ENCODE measurements at regions not wholly inside any gene's neighbourhood (a gene's known extent, or its start where the extent isn't known, plus 50 kb on each side); places are given as distances from the start of the nearest gene placed in this dataset.
"Not testable (repeated sequence)": the region's sequence is repeated elsewhere in the genome, so short reads cannot be mapped to it uniquely, and the experiment has no call there.

DNA sequence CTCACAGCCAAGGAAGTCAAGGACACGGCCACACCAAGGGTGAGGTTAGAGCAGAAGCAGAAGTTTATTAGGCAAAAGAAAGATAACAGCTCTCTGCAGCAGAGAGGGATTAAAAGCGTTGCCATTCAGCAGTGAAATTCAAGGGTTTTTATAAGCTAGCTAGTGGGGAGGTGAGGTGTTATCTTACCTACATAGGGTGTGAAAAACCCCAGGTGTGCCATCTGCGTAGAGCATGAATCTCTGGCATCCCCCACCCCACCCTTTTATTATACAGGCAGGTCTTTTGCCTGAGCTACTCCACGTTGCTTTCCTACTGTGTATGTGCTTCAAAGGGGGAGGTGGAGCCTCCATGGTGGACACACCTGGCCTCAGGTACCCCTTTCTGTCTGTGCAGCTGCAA lies 135.4 kb downstream of the ARHGAP11B start:
- not testable (repeated sequence) for DNase-seq

DNA sequence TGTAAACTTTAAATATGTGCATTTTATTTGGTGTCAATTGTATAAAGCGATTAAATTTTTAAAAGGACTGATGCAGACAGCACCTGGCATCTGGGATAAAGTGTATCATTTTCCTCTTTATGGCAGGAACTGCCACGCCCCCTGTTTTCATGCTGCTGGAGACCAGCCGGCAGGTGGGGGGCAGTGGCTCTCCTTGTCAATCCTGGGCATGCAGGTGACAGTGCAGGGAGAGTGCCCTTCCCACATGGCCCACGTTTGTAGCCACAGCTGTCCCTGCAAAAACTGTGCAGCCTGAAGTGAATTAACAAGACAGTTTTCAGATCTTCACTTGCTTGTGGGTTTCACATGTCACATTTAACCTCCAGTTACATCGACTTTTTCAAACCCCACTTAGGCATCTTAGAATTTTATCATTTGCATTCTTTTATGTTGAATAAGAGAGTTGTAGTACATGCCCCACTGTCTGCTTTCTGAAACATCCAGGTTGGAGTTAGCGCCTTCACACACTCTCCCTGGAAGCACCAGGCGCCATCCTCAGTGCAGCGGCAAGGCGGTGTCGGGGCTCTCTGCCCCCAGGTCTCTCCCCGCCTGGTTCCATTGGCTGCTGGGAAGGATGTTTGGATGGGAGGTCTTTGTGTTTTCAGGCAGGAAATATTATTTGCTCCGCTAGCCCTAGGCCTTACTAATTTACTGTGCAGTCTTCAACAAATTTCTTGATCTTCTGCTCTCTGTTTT lies 134.2 kb upstream of the FAN1 start:
- DNase-seq, result not testable (repeated sequence)

DNA sequence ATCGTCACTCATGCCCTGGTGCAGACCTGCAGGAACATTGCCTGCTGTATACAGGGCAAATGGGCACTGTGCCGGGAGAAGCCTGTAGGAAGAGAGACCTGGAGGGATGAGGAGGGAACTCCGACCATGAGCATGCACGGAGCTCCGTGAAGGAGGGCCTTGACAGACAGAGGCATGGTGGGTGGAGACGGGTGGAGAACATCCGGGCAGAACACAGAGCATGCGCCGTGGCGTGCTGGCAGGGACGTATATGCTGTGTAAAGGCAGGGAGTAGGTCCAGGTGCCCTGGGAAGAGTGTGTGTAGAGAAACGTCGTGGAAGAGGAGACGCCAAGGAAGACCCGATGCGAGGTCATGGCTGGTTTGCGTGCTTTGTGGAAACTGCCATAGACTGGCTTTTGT lies 133.0 kb upstream of the FAN1 start:
- no peak for DNase-seq

DNA sequence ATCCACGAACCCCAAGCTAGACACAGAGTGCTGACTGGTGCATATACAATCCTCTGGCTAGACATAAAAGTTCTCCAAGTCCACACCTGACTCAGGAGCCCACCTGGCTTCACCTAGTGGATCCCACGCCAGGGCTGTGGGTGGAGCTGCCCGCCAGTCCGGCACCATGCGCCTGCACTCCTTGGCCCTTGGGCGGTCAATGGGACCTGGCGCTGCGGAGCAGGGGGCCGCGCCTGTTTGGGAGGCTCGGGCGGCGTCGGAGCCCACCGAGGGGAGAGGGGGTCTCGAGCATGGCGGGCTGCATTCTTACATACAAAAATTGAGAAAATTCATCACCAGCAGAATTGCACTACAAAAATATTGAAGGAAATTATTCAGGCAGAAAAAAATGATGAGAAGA lies 120.7 kb upstream of the FAN1 start:
- DNase-seq, result no peak

DNA sequence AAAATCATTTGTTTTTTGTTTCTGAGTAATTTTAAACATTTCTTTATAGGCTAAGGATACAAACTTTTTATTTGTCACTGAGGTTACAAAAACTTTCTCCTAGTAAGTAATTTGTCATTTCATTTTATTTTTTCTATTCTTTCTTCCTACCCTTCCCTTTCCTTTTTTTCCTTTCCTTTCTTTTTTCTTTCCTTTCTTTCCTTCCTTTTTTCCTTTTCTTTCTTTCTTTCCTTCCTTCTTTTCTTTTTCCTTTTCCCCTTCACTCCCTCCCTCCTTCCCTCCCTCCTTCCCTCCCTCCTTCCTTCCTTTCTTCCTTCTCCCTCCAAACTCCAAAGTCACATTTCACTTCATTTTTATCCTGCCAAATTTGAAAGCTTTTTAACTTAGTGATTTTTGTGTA lies 115.1 kb upstream of the FAN1 start:
- no peak for DNase-seq

DNA sequence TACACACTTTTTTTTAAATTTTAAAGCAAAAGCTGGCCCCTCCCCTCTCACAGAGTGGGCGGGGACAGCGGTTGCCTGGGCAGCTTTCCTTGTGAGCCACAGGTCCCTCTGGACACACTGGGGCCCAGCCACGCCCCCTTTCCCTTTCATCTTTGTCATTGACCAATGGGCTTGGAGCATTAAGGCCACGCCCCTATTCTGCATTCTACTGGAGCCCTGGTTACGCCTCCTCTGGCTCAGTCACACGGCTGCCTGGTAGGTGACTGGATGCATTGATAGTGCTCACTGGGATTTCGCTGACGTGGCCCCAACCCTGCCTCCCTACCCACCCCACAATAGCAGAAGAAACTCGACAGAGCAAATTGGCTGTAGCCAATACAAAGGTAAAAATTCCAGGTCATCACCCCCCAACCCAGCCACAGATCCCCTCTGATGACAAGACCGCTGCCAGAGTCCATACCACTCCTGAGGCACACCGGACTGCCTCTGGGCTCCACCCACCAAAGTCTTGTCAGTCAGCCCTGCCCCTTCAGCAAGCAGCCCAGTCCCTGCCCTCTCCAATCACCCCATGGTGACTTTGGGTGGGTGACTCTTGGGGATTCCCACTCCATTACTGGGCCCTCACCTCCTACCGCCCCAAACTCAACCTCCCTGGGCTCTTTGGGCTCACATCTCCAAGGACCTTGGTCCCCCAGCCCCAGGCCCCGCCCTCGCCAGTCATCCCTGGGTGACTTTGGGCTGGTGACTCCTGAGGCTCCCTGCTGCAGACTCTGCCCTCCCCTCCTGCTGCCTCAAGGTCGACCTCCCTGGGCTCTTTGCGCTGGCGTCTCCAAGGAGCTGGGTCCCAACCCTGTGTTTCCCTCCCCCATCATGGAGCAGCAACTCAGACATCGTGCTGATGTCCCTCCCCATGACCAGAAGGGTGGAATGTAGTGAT lies 112.2 kb upstream of the FAN1 start:
- DNase-seq, result no peak

DNA sequence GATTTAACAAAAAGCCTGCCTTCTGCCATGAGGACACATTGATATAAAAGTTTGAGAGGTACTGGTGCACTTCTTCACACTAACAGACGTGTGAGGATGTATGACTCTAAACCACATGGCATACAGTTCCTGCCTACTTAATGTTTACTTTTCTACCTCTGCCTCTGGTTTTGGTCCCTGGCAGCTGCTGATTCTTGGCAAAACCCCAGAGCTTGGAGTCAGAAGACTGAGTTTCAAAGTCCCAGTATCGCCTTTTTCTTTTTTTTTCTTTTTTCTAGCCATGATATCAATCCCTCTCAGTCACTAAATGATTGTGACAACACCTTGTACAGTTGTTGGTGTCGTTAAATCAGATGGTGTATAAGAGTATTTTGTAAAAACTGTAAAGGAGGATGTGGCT lies 110.9 kb upstream of the FAN1 start:
- not testable (repeated sequence) for DNase-seq

DNA sequence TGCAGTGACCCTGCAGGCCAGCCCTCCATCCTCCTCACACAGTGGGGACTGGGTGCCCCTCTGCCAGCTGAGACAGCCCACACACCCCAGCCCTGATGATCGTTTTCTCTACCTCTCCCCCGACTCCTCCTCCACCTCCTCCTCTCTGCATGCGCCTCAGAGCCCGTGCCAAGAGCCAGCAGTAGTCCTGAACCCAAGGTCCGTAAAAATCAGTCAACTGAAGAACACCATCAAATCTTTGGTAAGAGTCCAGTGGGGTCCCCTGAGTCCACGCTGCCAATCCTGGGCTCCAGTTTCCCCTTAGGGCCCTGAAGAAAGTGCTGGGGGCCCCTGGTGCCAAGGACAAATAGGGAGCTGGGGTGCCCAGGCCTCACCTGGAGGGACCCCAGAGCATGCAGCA lies 109.3 kb upstream of the FAN1 start:
- DNase-seq, result no peak

DNA sequence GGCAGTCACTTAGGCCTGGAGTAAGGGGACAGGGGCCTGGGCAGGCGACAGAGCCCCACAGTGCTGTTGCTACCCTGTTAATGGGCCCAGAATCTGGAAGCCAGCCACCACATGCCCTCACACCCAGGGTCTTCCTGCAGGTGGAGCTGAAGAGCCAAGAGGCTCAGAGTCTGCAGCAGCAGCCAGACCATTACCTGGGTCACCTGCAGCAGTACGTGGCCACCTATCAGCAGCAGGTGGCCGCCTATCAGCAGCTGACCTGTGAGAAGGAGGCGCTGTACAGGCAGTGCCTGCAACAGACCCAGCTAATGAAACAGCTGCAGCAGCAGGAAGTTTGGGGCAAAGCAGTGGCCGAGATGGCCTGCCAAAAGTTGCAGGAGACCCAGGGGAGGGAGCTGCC lies 104.2 kb upstream of the FAN1 start:
- not testable (repeated sequence) for DNase-seq

DNA sequence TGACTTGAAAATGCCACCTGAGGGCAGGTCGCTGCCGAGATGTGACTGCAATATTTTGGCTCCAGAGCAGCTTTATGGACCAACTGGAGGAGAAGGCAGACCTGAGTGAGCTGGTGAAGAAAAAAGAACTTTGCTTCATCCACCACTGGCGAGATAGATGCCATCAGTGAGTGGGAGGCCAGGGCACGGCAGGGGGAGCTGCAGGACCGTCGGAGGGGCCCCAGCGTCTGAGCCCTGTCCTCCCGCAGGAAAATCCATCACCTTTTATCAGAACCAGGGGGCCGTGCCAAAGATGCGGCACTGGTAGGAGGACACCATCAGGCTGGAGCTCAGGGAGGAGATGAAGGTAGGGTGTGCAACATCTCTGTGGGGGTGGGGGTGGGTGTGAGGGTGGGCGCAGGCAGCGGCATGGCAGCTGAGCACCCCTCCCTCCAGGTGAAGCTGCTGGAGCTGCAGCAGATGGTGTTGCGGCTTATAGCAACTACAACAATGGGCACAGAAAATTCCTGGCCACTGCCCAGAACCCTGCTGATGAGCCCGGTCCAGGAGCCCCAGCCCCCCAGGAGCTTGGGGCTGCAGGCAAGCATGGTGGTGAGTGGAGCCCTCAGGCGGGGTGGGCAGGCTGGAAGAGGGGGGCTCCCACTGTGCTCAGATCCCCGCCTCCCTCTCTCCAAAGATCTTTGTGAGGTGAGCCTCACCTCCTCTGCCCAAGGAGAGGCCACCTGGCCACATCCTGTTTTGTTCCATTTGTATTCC lies 102.4 kb upstream of the FAN1 start:
- not testable (repeated sequence) for DNase-seq

DNA sequence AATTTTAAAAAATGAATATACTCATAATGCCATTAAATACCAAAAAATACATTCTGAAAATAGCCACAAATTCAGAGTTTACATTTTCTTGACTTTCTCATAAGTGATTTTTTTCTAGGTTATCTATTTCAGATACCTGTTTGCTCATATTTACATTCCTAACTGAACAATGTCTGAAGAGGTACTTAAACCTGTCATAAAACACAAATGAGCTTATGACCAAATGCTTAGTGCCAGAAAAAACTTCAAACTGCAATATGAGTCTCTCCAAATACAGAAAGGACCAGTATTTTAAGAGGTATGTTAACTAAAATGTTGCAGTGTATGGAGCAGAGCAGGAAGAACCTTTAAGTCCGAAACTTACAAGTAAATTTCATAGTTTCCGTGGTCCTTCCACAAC lies 101.7 kb upstream of the FAN1 start:
- DNase-seq, result not testable (repeated sequence)

DNA sequence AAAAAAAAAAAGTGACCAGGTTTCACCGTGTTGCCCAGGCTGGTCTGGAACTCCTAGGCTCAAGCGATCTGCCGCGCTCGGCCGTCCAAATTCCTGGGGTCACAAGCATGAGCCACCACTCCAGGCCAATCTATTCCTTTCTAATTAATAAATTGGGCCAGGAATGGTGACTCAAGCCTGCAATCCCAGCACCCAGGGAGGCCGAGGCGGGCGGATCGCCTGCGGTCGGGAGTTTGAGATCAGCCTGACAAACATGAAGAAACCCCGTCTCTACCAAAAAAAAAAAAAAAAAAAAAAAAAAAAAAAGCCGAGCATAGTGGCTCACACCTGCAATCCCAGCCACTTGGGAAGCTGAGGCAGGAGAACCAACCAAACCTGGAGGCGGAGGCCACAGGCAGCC lies 100.0 kb upstream of the FAN1 start:
- not testable (repeated sequence) for DNase-seq

DNA sequence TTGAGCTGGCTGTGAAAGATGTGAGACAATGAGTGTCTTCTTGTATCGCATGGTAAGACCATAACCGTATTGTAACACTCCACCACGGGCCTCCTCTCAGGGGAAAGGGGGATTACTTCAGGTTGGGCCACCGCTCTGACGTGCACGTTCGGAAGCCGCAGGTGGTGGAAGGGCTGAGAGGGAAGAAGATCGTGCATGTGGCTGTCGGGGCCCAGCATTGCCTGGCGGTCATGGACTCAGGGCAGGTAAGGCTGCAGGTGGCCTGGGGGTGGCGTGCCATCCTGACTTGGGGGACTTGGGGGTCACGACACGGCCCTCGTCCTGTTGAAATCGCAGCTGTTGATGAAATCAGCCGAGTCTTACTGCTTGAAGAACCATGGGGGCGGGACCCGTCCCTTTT lies 87.3 kb upstream of the FAN1 start:
- DNase-seq, result no peak

DNA sequence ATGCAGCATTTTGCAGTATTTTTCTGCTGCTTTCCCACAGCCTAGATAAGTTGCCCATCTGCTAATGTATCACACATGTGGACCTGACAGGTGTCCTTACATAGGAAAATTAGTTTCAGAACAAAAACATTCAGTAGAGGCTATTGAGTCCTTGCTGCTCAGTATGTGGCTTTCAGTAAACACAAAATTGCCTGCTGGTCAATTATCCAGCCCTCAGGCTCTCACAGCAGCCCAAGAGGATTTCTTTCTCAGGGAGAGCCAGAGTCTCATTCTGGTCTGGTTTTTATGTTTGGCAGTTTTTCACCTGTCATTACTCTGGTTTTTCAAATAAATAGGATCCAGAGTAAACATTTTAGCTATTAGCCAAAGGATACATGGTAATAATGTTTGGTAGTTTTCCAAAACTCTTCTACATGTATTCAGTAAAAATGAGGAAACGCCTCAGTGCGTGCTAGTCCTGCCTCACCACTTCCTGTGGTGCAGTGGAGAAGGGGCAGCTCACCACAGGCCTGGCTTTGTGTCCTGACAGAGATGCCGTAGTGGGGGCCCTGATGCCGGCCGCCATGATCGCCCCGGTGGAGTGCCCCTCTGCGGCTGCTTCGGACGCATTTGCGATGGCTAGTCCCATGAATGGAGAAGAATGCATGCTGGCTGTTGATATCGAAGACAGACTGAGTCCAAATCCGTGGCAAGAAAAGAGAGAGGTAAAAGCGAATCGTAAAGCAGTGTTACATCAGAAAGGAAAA lies 80.5 kb upstream of the FAN1 start:
- peak in 1 of 4 experiments; percentile 33 for DNase-seq

DNA sequence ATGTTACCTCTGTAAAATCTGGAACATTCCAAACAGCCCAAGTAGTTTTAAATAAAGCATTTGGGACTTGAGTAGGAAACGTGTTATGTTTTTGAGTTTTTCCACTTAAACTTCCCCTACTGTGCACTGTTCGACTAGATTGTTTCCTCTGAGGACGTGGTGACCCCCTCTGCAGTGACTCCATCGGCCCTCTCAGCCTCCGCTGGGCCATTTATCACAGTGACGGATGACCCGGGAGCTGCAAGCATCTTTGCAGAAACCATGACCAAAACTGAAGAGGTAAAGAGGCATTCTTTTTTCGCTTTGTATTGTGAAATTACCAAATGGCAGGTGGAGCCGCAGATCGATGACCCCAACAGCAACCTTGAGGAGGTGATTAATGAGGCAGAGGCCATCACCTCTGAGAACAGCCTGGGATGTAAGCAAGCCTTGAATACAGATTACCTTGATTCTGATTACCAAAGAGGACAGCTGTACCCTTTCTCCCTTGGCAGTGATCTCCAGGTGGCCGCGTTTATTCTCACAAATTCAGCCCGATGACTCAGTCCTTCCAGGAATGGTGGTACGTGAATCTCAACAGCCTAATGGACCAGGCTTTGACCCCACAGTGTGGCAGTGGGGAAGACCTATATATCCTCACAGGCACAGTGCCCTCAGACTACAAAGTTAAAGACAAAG lies 79.1 kb upstream of the FAN1 start:
- DNase-seq, result no peak

DNA sequence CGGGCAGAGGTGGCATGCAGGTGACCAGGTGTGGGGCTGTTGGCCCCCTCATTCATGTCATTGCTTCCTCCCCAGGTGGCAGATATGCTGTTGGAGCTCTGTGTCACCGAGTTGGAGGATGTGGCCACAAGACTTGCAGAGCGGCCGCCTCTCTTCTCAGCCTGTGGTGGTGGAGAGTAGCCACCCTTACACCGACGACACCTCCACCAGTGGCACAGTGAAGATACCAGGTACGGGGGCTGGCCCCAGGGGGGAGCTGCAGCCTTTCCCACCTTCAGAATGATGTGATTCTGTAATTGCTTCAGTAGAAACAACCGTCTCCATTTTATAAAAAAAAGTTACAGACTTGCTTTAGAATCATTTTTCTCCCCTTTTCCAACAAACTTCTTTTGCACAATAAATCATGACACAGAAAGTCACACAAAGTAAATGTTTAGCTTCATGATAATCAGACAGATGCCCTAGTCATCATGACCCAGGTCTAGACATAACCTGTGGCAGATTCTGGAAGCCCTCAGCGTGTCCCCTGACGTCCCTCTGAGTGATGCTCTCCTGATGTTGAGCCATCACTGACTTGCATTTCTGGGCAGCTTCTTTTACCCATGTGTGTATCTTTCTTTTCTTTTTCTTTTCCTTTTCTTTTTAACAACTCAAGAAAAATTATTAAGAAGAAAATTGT lies 76.0 kb upstream of the FAN1 start:
- DNase-seq, result no peak

DNA sequence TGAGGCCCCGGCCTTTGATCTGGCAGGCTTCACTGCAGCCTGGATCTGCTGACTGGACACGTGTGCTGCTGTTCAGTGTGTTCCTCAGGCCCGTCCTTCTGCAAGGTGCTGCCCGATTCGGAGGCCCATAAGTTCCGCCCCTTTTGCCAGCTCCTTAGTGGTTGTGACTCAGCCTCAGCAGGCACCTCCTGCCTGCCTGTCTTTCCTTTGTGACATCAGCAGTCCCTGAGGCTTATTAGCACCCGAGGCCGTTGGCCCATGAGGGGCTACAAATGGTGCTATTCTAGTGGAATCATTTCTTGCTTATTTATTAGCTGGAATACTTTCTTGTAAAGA lies 75.4 kb upstream of the FAN1 start:
- not testable (repeated sequence) for DNase-seq

DNA sequence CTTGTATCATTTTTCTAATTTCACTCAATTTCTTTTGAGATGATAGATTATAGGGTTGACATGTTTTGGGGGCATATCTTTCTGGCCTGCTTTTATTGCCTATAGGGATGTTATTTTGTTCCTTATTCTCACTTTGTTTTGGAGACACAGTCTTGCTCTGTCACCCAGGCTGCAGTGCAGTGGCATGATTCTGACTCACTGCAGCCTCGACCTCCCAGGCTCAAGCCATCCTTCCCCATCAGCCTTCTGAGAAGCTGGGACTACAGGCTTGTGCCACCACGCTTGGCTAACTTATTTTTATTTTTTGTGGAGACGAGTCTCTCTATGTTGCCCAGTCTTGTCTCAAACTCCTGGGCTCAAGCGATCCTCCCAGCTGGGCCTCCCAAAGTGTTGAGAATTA lies 72.8 kb upstream of the FAN1 start:
- DNase-seq, result no peak

DNA sequence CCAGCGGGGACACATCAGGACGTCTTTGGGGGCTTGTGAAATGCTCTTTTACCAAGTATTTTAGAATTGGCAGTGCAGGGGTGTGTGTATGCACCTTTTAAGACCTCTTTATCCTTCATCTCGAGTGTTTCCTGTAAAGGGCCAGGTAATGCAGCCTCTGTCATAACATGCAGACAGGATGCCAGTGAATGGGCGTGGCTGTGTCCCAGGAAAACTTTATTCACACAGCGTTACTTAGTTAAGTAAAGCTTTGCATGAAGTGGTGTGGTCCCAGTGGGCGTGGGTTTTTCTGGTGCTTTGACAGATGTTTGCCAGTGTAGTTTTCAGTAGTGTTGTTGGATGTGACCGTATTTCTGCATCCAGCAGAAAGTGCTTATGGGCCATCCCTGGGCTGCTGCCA lies 70.3 kb upstream of the FAN1 start:
- DNase-seq, result peak in 1 of 4 experiments; percentile 5

DNA sequence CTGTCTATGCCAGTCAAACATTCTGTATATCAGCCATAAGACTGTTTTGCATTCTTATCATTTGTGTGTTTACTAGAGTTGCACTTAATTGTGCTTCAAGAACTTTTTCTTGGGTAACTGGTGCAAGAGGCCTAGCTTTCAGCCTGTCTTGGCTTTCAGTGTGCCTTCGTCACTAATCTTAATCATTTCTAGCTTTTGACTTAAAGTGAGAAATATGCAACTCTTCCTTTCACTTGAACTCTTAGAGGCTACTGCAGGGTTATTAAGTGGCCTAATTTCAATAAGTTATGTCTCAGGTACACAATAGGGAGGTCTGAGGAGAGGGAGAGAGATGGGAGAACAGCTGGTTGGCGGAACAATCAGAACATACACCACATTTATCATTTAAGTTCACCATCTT lies 62.1 kb upstream of the FAN1 start:
- not testable (repeated sequence) for DNase-seq

DNA sequence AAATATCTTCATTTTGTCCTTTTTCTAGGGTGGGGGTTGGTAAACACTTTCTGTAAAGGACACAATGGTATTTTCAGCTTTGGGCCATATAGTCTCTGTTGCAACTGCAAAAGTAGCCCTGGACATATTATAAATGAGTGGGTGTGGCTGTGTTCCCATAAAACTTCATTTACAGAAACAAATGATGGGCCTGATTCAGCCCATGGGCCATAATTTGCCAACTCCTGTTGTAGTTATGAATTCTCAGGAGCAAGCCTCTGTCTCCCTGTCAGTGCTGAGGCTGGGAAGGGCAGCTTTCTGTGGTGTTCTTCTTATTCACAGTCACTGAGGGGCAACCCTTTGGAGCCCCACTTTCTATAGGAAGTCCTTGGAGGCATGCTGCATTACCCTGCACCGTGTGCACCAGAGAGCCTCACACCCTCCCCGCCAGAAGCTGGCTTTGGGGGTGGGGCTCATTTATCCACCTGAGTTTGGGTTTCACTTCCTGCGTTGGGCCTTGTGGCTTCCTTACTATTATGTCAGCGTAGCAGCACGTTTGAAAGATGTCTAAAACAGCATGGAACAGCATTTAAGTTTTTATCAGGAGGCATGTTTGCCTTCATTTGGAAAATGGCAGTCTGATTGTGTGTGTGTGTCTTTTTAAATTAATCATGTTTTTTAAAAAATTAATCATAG lies 60.8 kb upstream of the FAN1 start:
- peak in 1 of 4 experiments; percentile 5 for DNase-seq
